Stomach smooth muscle (tissue), 2 donors: ENCODE measurements at regions not wholly inside any gene's neighbourhood (a gene's known extent, or its start where the extent isn't known, plus 50 kb on each side); places are given as distances from the start of the nearest gene placed in this dataset.
"Not testable (repeated sequence)": the region's sequence is repeated elsewhere in the genome, so short reads cannot be mapped to it uniquely, and the experiment has no call there.

Experiments used
- H3K27ac ChIP-seq: one replicate; pipeline ENCODE4 v1.7.0; 2013; ENCODE audit warnings: mild to moderate bottlenecking, low read length, inconsistent platforms
- H3K27me3 ChIP-seq, 2 donors: one replicate each; pipeline ENCODE4 v1.7.0; 2013; ENCODE audit warnings: low read length in 2 of 2; ENCODE audit not compliant: insufficient read depth in 2 of 2, control insufficient read depth in 1 of 2
- H3K36me3 ChIP-seq, 2 donors: one replicate each; pipeline ENCODE4 v1.7.0; 2013; ENCODE audit warnings: low read length in 2 of 2; ENCODE audit not compliant: control insufficient read depth in 2 of 2, insufficient read depth in 2 of 2
- H3K4me1 ChIP-seq: one replicate; pipeline ENCODE4 v1.7.0; 2013; ENCODE audit warnings: low read length; ENCODE audit not compliant: control insufficient read depth, insufficient read depth
- H3K4me3 ChIP-seq, 2 donors: one replicate each; pipeline ENCODE4 v1.7.0; 2013; ENCODE audit warnings: low read length in 2 of 2
- H3K9ac ChIP-seq, 2 donors: one replicate each; pipeline ENCODE4 v1.7.0; 2013; ENCODE audit warnings: low read length in 2 of 2, mild to moderate bottlenecking in 1 of 2
- H3K9me3 ChIP-seq, 2 donors: one replicate each; pipeline ENCODE4 v1.7.0; 2013; ENCODE audit warnings: low read length in 2 of 2; ENCODE audit not compliant: control insufficient read depth in 2 of 2
- donor health status: healthy.
- donor health status: Pancreatic carcinoma.

- H3K27me3 ChIP-seq: no peaks in the 10 kb centered on the region
- H3K9ac ChIP-seq: no peak overlapping the region
- no peak overlapping the region for H3K27ac ChIP-seq
Observed at GRCh38 chr12:127944211-127944899, 322.6 kb upstream of the TMEM132C start.

GRCh38 chr12:127957001-127957660 lies 309.8 kb upstream of the TMEM132C start:
- Histone ChIP-seq H3K9ac (no peak overlapping the region), H3K9me3 (no peaks in the 10 kb centered on the region), H3K27me3 (no peaks in the 10 kb centered on the region), H3K4me3 (no peak overlapping the region), H3K27ac (no peak overlapping the region), H3K36me3 (no peaks in the 10 kb centered on the region), H3K4me1 (no peaks in the 10 kb centered on the region)

More at GRCh38 chr12:127944211-127944899, 322.6 kb upstream of the TMEM132C start:
- Histone ChIP-seq H3K36me3 (no peaks in the 10 kb centered on the region), H3K4me3 (no peak overlapping the region), H3K4me1 (peaks cover 3% of the 10 kb centered on the region), H3K9me3 (no peaks in the 10 kb centered on the region)

GRCh38 chr12:127962303-127962702 lies 304.7 kb upstream of the TMEM132C start:
- no peak overlapping the region for H3K27ac ChIP-seq

GRCh38 chr12:127963933-127964332 lies 303.0 kb upstream of the TMEM132C start:
- H3K27me3 ChIP-seq: no peaks in the 10 kb centered on the region
- H3K9ac ChIP-seq: no peak overlapping the region
- no peak overlapping the region for H3K27ac ChIP-seq
- H3K9me3 ChIP-seq: no peaks in the 10 kb centered on the region
- H3K4me1 ChIP-seq: no peaks in the 10 kb centered on the region
- H3K4me3 ChIP-seq: no peak overlapping the region
- no peaks in the 10 kb centered on the region for H3K36me3 ChIP-seq

More at GRCh38 chr12:127962303-127962702, 304.7 kb upstream of the TMEM132C start:
- Histone ChIP-seq H3K4me3 (no peak overlapping the region), H3K27me3 (no peaks in the 10 kb centered on the region), H3K9ac (no peak overlapping the region), H3K4me1 (no peaks in the 10 kb centered on the region), H3K36me3 (no peaks in the 10 kb centered on the region), H3K9me3 (no peaks in the 10 kb centered on the region)

GRCh38 chr12:127964717-127965116 lies 302.3 kb upstream of the TMEM132C start:
- Histone ChIP-seq H3K9ac (no peak overlapping the region), H3K4me1 (no peaks in the 10 kb centered on the region), H3K4me3 (no peak overlapping the region), H3K27ac (no peak overlapping the region), H3K9me3 (no peaks in the 10 kb centered on the region), H3K27me3 (no peaks in the 10 kb centered on the region), H3K36me3 (no peaks in the 10 kb centered on the region)

GRCh38 chr12:127966331-127966730 lies 300.6 kb upstream of the TMEM132C start:
- Histone ChIP-seq H3K9me3 (no peaks in the 10 kb centered on the region), H3K27ac (no peak overlapping the region), H3K36me3 (no peaks in the 10 kb centered on the region), H3K9ac (no peak overlapping the region), H3K4me3 (no peak overlapping the region), H3K4me1 (no peaks in the 10 kb centered on the region), H3K27me3 (no peaks in the 10 kb centered on the region)

GRCh38 chr12:127970491-127970890 lies 296.5 kb upstream of the TMEM132C start:
- Histone ChIP-seq H3K27me3 (no peaks in the 10 kb centered on the region), H3K4me3 (no peak overlapping the region), H3K9me3 (no peaks in the 10 kb centered on the region), H3K36me3 (no peaks in the 10 kb centered on the region), H3K4me1 (no peaks in the 10 kb centered on the region), H3K9ac (no peak overlapping the region), H3K27ac (no peak overlapping the region)

GRCh38 chr12:127980585-127980984 lies 286.4 kb upstream of the TMEM132C start:
- H3K9ac ChIP-seq: no peak overlapping the region
- no peak overlapping the region for H3K4me3 ChIP-seq
- H3K27me3 ChIP-seq: no peaks in the 10 kb centered on the region
- H3K9me3 ChIP-seq: no peaks in the 10 kb centered on the region
- H3K4me1 ChIP-seq: no peaks in the 10 kb centered on the region
- no peaks in the 10 kb centered on the region for H3K36me3 ChIP-seq
- H3K27ac ChIP-seq: no peak overlapping the region

- no peaks in the 10 kb centered on the region for H3K36me3 ChIP-seq
- no peaks in the 10 kb centered on the region for H3K9me3 ChIP-seq
- H3K9ac ChIP-seq: no peak overlapping the region
- no peak overlapping the region for H3K27ac ChIP-seq
- no peak overlapping the region for H3K4me3 ChIP-seq
- no peaks in the 10 kb centered on the region for H3K4me1 ChIP-seq
- no peaks in the 10 kb centered on the region for H3K27me3 ChIP-seq
Observed at GRCh38 chr12:127981875-127982274, 285.1 kb upstream of the TMEM132C start.

GRCh38 chr12:127983213-127983791 lies 283.7 kb upstream of the TMEM132C start:
- not testable (repeated sequence) for H3K36me3 ChIP-seq, H3K4me3 ChIP-seq, H3K9me3 ChIP-seq, H3K27ac ChIP-seq, H3K4me1 ChIP-seq, H3K27me3 ChIP-seq, H3K9ac ChIP-seq
